ENCODE measurements at regions not wholly inside any gene's neighbourhood (a gene's known extent, or its start where the extent isn't known, plus 50 kb on each side); places are given as distances from the start of the nearest gene placed in this dataset.

DNA sequence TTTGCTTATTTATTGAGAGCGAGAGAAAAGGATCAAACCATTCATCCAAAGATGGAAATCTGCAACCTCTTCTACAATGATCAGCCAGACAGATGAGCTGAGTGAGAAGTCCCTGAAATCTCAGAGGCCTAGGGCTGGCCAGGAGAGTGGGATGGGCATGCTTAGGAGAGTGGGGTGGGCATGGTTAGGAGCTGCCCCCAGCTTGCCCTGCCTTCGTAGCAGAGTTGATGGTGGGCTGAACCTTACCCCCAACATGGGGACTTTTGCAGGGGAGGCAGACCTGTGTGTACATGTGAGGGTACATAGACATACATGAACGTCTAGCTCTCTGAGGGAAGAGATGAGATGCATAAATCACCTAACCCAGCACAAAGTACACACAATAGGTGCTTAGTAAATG, 95.7 kb upstream of the ESRRB start:
- no peak overlapping the region for H2AFZ ChIP-seq (ENCODE audit: control insufficient read depth, low read length)
- dilution Hi-C loops (cut with MboI; ENCODE audit: extremely low pct_ligation_motif_present, low sequenced_read_pairs), result no loop called here
- no peaks in the 10 kb centered on the region for H3K4me1 ChIP-seq (ENCODE audit: control insufficient read depth, extremely low read depth, insufficient read depth, low read length)
- TF ChIP-seq, protein P1, sequence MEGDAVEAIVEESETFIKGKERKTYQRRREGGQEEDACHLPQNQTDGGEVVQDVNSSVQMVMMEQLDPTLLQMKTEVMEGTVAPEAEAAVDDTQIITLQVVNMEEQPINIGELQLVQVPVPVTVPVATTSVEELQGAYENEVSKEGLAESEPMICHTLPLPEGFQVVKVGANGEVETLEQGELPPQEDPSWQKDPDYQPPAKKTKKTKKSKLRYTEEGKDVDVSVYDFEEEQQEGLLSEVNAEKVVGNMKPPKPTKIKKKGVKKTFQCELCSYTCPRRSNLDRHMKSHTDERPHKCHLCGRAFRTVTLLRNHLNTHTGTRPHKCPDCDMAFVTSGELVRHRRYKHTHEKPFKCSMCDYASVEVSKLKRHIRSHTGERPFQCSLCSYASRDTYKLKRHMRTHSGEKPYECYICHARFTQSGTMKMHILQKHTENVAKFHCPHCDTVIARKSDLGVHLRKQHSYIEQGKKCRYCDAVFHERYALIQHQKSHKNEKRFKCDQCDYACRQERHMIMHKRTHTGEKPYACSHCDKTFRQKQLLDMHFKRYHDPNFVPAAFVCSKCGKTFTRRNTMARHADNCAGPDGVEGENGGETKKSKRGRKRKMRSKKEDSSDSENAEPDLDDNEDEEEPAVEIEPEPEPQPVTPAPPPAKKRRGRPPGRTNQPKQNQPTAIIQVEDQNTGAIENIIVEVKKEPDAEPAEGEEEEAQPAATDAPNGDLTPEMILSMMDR (optimal IDR thresholded peaks at IDR 0.05 in 1 of 3, IDR thresholded peaks at IDR 0.05 in 1 of 3, conservative IDR thresholded peaks at IDR 0.05 in 1 of 3; ENCODE audit: extremely low read depth in 1 of 3, insufficient read depth in 2 of 3, low read length in 3 of 3), result no peak
- no peak for TF ChIP-seq EZH2 (IDR thresholded peaks at IDR 0.05; ENCODE audit: low read length)
- no peaks in the 10 kb centered on the region for H3K9me3 ChIP-seq (ENCODE audit: control insufficient read depth, low read depth, low read length)
- peaks cover 2% of the 10 kb centered on the region for H3K27me3 ChIP-seq (ENCODE audit: control insufficient read depth, extremely low read depth, insufficient read depth, low read length)
- no peak for FAIRE-seq
- H3K36me3 ChIP-seq (ENCODE audit: control insufficient read depth in 2 of 2, extremely low read depth in 1 of 2, insufficient read depth in 2 of 2, low read length in 2 of 2), result no peaks in the 10 kb centered on the region
- H3K27ac ChIP-seq (ENCODE audit: control insufficient read depth, insufficient read depth, low read length), result no peak overlapping the region
- H3K9me1 ChIP-seq (ENCODE audit: control insufficient read depth, extremely low read depth, insufficient read depth, low read length), result no peaks in the 10 kb centered on the region
- H3K9ac ChIP-seq (ENCODE audit: control insufficient read depth, extremely low read depth, insufficient read depth, low read length), result no peak overlapping the region
- no peak overlapping the region for H3K4me3 ChIP-seq (ENCODE audit: control insufficient read depth in 2 of 3, extremely low read depth in 1 of 3, insufficient read depth in 2 of 3, low read depth in 1 of 3, low read length in 3 of 3)
- DNase-seq (ENCODE audit: low read depth, low spot score), result no peak
- H3K79me2 ChIP-seq (ENCODE audit: control insufficient read depth, insufficient read depth, low read length), result no peaks in the 10 kb centered on the region
- H3K4me2 ChIP-seq (ENCODE audit: control insufficient read depth, extremely low read depth, insufficient read depth, low read depth, low read length), result no peak overlapping the region
- H4K20me1 ChIP-seq (ENCODE audit: control insufficient read depth, extremely low read depth, insufficient read depth, low read length), result no peaks in the 10 kb centered on the region

DNA sequence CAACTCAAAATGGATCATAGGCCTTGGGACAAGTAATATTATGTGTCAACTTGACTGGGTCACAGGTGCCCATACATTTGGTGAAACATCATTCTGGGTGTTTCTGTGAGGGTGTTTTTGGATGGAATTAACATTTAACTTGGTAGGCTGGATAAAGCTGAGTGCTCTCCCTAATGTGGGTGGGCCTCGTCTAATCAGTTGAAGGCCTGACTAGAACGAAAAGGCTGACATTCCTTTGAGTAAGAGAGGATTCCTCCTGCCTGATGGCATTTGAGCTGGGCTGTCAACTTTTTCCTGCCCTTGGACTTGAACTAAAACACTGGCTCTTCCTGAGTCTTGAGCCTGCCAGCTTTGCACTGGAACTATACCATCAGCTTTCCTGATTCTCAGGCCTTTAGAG, 93.4 kb upstream of the ESRRB start:
- Histone ChIP-seq H3K9ac (ENCODE audit: control insufficient read depth, extremely low read depth, insufficient read depth, low read length) (no peak overlapping the region), H3K4me2 (ENCODE audit: control insufficient read depth, extremely low read depth, insufficient read depth, low read depth, low read length) (no peak overlapping the region), H4K20me1 (ENCODE audit: control insufficient read depth, extremely low read depth, insufficient read depth, low read length) (no peaks in the 10 kb centered on the region), H3K9me1 (ENCODE audit: control insufficient read depth, extremely low read depth, insufficient read depth, low read length) (no peaks in the 10 kb centered on the region), H3K27ac (ENCODE audit: control insufficient read depth, insufficient read depth, low read length) (no peak overlapping the region), H2AFZ (ENCODE audit: control insufficient read depth, low read length) (no peak overlapping the region), H3K9me3 (ENCODE audit: control insufficient read depth, low read depth, low read length) (no peaks in the 10 kb centered on the region), H3K4me1 (ENCODE audit: control insufficient read depth, extremely low read depth, insufficient read depth, low read length) (no peaks in the 10 kb centered on the region), H3K36me3 (ENCODE audit: control insufficient read depth in 2 of 2, extremely low read depth in 1 of 2, insufficient read depth in 2 of 2, low read length in 2 of 2) (no peaks in the 10 kb centered on the region), H3K4me3 (ENCODE audit: control insufficient read depth in 2 of 3, extremely low read depth in 1 of 3, insufficient read depth in 2 of 3, low read depth in 1 of 3, low read length in 3 of 3) (no peak overlapping the region), H3K79me2 (ENCODE audit: control insufficient read depth, insufficient read depth, low read length) (no peaks in the 10 kb centered on the region), H3K27me3 (ENCODE audit: control insufficient read depth, extremely low read depth, insufficient read depth, low read length) (peaks cover 2% of the 10 kb centered on the region)
- DNase-seq (ENCODE audit: low read depth, low spot score), result no peak
- dilution Hi-C loops (cut with MboI; ENCODE audit: extremely low pct_ligation_motif_present, low sequenced_read_pairs), result no loop called here
- TF ChIP-seq, protein P1 (optimal IDR thresholded peaks at IDR 0.05 in 1 of 3, IDR thresholded peaks at IDR 0.05 in 1 of 3, conservative IDR thresholded peaks at IDR 0.05 in 1 of 3; ENCODE audit: extremely low read depth in 1 of 3, insufficient read depth in 2 of 3, low read length in 3 of 3), result no peak
- no peak for TF ChIP-seq EZH2 (IDR thresholded peaks at IDR 0.05; ENCODE audit: low read length)
- no peak for FAIRE-seq

Data from keratinocyte (primary cell).